GM19240 (cell line): ENCODE measurements at regions not wholly inside any gene's neighbourhood (a gene's known extent, or its start where the extent isn't known, plus 50 kb on each side); places are given as distances from the start of the nearest gene placed in this dataset.

Source experiments
- DNase-seq: peaks from one replicate; pipeline ENCODE4 v3.0.0; 2011; ENCODE audit warnings: low spot score; ENCODE audit not compliant: insufficient read length

GRCh38 chr14:97630249-97630648, 833.1 kb downstream of the VRK1 start:
- no peak for DNase-seq

- DNase-seq, result no peak
These were observed 836.1 kb downstream of the VRK1 start for GRCh38 chr14:97633131-97633738.

DNA sequence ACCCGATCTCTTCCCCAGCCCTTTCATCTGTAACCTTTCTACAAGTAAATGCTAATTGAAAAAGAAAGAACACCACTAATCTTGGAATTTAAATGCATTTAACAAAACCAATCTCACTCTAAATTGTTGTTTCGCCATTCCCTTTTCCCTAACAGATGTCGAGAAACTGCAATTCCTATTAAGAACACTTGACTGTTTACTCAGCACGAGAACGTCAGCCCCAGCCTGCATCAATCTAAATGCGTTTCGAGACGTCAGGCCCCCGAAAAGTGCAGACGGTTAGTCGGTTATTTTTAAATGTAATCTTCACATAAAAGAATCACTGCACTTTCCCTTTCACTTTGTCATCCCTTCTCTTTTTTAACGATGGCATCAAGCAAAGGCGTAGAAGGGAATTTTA, 837.6 kb downstream of the VRK1 start:
- no peak for DNase-seq

DNA sequence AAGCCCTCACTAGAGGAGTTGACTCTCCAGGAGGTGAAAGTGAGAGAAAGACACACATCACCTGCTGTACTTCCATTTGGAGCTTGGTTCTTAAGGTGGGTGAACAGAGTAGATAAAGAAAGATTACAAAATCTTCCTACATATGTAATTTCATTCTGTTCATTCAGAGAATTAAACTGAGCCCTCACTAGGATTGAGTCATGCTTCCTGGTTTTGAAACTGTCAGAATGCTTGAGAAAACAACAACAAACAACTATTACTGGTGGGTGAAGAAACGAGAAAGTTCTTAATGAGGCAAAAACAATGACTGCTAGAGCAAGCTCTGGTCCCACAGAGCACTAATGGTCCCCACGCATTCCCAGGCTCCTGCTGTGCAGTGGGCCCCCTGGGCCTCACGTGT, 841.7 kb downstream of the VRK1 start:
- DNase-seq, result no peak

- no peak for DNase-seq
These were observed 842.8 kb downstream of the VRK1 start for GRCh38 chr14:97640031-97640430.

- no peak for DNase-seq
These were observed 844.6 kb downstream of the VRK1 start for GRCh38 chr14:97641827-97642226.

- DNase-seq, result no peak
These were observed 845.4 kb downstream of the VRK1 start for GRCh38 chr14:97642631-97643030.

DNA sequence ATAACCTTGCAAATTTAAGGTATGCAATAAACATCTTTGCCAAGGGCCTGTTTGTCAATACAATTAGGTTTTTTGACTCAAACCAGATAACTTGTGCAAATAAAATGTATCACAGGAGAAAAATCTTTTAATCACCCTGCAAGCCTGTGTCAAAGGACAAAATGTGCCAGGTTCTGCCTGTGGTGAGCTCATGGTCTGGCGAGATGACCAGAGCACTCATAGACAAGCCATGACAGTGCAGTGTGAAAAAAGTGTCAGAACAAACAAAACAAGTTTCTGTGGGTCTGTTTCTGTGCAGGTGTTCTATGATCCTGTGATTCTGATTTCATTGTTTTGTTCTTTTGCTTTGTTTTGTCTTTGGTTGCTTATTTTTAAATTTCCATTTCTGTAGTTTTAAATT, 847.2 kb downstream of the VRK1 start:
- DNase-seq, result no peak

DNA sequence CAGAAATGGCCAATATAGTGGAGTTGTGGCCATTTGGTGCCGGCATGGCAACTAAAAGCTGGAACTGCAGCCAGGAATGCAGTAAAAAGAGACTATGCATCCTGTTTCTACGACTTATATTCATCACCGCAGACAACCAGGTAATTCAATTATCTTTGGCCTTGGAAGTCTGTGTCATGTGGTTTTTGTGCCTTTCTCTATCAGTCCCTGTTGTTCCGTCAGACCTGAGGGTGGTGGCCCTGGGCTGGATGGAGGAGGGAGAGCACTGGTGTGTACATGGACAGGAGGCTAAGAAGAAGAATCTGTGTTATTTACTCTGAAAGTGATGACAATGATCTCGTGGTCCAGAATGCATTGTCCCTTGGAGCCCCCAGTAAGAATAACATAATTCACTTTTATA, 852.6 kb downstream of the VRK1 start:
- DNase-seq, result no peak

GRCh38 chr14:97655169-97655948, 858.2 kb downstream of the VRK1 start:
- no peak for DNase-seq

GRCh38 chr14:97657609-97658008, 860.4 kb downstream of the VRK1 start:
- no peak for DNase-seq

- DNase-seq, result no peak
These were observed 890.9 kb downstream of the VRK1 start for GRCh38 chr14:97687944-97688630.

DNA sequence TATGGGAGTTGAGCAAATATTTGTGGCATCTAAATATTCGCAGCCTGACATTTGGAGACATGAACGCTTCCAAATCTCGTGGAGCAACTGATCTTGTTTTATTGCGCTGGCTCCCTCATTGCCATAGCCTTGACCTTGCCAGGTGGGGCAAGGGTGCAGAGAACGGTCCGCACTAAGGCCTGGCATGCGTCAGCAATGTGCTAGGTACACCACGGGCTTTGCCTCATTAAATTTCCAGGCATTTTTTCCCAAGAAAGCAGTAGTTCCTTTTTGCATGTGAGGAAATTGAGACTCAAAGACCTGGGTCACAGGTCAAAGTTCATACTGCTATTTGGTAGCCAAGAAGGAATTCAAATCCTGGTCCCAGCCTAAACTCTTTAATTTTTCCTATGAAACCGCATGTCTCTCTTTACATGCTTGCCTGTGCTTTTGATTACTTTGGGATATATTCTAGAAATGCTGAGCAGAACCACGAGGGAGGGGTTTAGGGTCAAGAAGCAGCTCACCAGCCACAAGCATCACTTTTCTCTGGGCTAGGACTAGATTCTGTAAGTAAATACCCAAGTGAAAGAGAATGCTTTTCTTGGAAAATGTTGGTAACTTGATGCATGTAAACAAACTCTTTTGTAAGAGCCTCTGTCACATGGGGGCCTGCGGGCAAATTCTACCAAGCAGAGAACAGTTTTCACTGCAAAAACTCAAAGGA, 891.6 kb downstream of the VRK1 start:
- no peak for DNase-seq

- DNase-seq, result no peak
These were observed 894.9 kb downstream of the VRK1 start for GRCh38 chr14:97692084-97692483.

DNA sequence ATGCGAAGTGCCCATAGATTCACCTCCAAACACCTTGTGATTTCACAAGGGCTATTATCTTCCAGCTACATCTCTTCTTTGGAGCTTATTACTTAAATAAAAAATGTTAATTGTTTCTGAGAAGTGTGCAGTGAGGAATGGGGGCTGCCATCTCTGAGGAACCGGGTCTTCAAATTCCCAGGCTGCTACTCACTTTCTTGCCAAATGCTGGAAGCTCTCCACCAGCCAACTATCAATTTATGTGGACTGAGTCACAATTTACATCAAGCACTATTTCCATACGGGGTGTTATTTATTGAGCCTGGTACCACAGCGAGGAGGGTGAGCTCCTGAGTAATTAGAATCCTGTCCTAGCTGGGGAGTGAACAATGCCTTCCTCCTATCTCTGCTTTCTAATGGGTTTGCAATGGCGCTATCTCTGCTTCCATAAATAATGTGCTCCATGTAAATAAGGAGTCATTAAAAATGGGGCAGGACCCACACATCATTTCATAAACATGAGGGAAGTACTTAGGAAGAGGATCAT, 898.3 kb downstream of the VRK1 start:
- no peak for DNase-seq

- DNase-seq, result no peak
These were observed 900.6 kb downstream of the VRK1 start for GRCh38 chr14:97697772-97698171.

- DNase-seq, result no peak
These were observed 901.8 kb downstream of the VRK1 start for GRCh38 chr14:97699026-97699425.

- no peak for DNase-seq
These were observed 906.0 kb downstream of the VRK1 start for GRCh38 chr14:97703006-97703760.

GRCh38 chr14:97704316-97704885, 907.2 kb downstream of the VRK1 start:
- no peak for DNase-seq

DNA sequence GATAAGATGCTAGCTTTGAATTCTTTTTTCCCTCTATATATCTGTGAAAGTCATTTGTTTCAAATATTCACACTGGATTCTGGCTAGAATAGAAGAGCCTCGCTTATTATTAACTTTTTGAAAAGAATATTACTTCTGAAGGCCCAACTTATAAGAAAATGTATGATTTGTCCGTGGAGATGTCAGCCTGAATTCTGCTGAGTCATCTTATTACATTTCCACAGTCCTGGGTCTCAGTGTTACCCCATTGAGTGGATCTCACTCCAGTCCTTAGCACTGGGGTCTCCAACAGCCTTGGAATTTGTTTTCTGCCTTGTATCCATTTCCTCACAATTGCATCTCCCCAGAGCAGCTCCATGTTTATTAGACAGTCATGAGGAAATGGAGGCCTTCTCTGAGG, 907.9 kb downstream of the VRK1 start:
- no peak for DNase-seq

DNA sequence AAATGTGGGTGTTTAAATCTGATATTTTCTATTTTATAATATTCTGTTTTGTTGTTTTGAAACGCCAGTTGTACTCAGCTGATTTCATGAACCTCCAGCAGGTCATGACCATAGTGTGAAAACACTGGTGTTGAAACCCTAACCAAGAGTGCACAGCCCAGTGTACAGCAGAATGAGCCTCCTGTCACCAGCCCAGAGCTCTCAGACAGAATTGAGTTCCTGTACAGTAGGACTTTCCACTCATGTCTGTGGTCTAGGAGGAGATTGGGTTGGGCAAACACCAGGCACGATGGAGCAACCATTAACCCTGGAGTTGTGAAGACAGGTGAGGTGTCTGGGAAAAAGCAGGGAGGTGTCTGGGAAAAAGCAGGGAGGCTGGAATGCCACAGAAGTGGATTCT, 908.8 kb downstream of the VRK1 start:
- DNase-seq, result no peak
